ENCODE measurements at regions not wholly inside any gene's neighbourhood (a gene's known extent, or its start where the extent isn't known, plus 50 kb on each side); places are given as distances from the start of the nearest gene placed in this dataset.
"Not testable (repeated sequence)": the region's sequence is repeated elsewhere in the genome, so short reads cannot be mapped to it uniquely, and the experiment has no call there.

GRCh38 chr3:30440147-30440604 is 166.2 kb upstream of the TGFBR2 start:
- intact Hi-C loops (cut with DNase I) = no loop called here

GRCh38 chr3:30440880-30441279 is 165.5 kb upstream of the TGFBR2 start:
- intact Hi-C loops (cut with DNase I) = no loop called here
- no peak for DNase-seq

More at GRCh38 chr3:30440147-30440604, 166.2 kb upstream of the TGFBR2 start:
- DNase-seq = no peak

- no peak for DNase-seq
- intact Hi-C loops (cut with DNase I) = no loop called here
Measured at GRCh38 chr3:30443756-30444673, 162.4 kb upstream of the TGFBR2 start.

- intact Hi-C loops (cut with DNase I) = no loop called here
- no peak for DNase-seq
Measured at GRCh38 chr3:30448450-30449289, 157.7 kb upstream of the TGFBR2 start.

- intact Hi-C loops (cut with DNase I) = no loop called here
- DNase-seq = no peak
Measured at GRCh38 chr3:30449290-30449632, 157.1 kb upstream of the TGFBR2 start.

- DNase-seq = no peak
- intact Hi-C loops (cut with DNase I) = no loop called here
Measured at GRCh38 chr3:30452446-30452845, 154.0 kb upstream of the TGFBR2 start.

- intact Hi-C loops (cut with DNase I) = no loop called here
- no peak for DNase-seq
Measured at GRCh38 chr3:30453360-30454039, 152.9 kb upstream of the TGFBR2 start.

- intact Hi-C loops (cut with DNase I) = no loop called here
- no peak for DNase-seq
Measured at GRCh38 chr3:30454636-30455035, 151.8 kb upstream of the TGFBR2 start.

- DNase-seq; intact Hi-C loops (cut with DNase I): not testable (repeated sequence)
Measured at GRCh38 chr3:30455112-30455511, 151.3 kb upstream of the TGFBR2 start.

GRCh38 chr3:30455840-30456239 is 150.6 kb upstream of the TGFBR2 start:
- intact Hi-C loops (cut with DNase I) = no loop called here
- no peak for DNase-seq

GRCh38 chr3:30456264-30456663 is 150.1 kb upstream of the TGFBR2 start:
- no peak for DNase-seq
- intact Hi-C loops (cut with DNase I) = no loop called here

- intact Hi-C loops (cut with DNase I) = no loop called here
- DNase-seq = no peak
Measured at GRCh38 chr3:30457081-30457480, 149.3 kb upstream of the TGFBR2 start.

GRCh38 chr3:30457726-30458125 is 148.7 kb upstream of the TGFBR2 start:
- intact Hi-C loops (cut with DNase I) = no loop called here
- DNase-seq = no peak

- DNase-seq = no peak
- intact Hi-C loops (cut with DNase I) = no loop called here
Measured at GRCh38 chr3:30458376-30459171, 147.8 kb upstream of the TGFBR2 start.

- no peak for DNase-seq
- intact Hi-C loops (cut with DNase I) = no loop called here
Measured at GRCh38 chr3:30461311-30461710, 145.1 kb upstream of the TGFBR2 start.

- intact Hi-C loops (cut with DNase I) = no loop called here
Measured at GRCh38 chr3:30462721-30463470, 143.5 kb upstream of the TGFBR2 start.

GRCh38 chr3:30464381-30464780 is 142.0 kb upstream of the TGFBR2 start:
- intact Hi-C loops (cut with DNase I) = no loop called here
- no peak for DNase-seq

More at GRCh38 chr3:30462721-30463470, 143.5 kb upstream of the TGFBR2 start:
- no peak for DNase-seq

- no peak for DNase-seq
- intact Hi-C loops (cut with DNase I) = no loop called here
Measured at GRCh38 chr3:30465454-30465853, 140.9 kb upstream of the TGFBR2 start.

Measured in head of caudate nucleus (tissue), 42 donors.